ENCODE measurements at regions not wholly inside any gene's neighbourhood (a gene's known extent, or its start where the extent isn't known, plus 50 kb on each side); places are given as distances from the start of the nearest gene placed in this dataset.

- no peak for DNase-seq (ENCODE audit: low spot score)
Observed at GRCh38 chr3:146308682-146309081, 57.8 kb upstream of the PLSCR4 start.

GRCh38 chr3:146308222-146308621, 57.3 kb upstream of the PLSCR4 start:
- DNase-seq (ENCODE audit: low spot score): no peak

GRCh38 chr3:146307456-146307725, 56.5 kb upstream of the PLSCR4 start:
- DNase-seq (ENCODE audit: low spot score): no peak

GRCh38 chr3:146306656-146307455, 56.0 kb upstream of the PLSCR4 start:
- no peak for DNase-seq (ENCODE audit: low spot score)

GRCh38 chr3:146305808-146306423, 55.0 kb upstream of the PLSCR4 start:
- DNase-seq (ENCODE audit: low spot score): no peak

- DNase-seq (ENCODE audit: low spot score): no peak
Observed at GRCh38 chr3:146300768-146301167, 49.9 kb upstream of the PLSCR4 start.

All from hematopoietic multipotent progenitor cell treated with erythropoietin and hydrocortisone succinate and interleukin-3 and kit ligand, for 15 days (in vitro differentiated cells).